ENCODE measurements at regions not wholly inside any gene's neighbourhood (a gene's known extent, or its start where the extent isn't known, plus 50 kb on each side); places are given as distances from the start of the nearest gene placed in this dataset.

DNA sequence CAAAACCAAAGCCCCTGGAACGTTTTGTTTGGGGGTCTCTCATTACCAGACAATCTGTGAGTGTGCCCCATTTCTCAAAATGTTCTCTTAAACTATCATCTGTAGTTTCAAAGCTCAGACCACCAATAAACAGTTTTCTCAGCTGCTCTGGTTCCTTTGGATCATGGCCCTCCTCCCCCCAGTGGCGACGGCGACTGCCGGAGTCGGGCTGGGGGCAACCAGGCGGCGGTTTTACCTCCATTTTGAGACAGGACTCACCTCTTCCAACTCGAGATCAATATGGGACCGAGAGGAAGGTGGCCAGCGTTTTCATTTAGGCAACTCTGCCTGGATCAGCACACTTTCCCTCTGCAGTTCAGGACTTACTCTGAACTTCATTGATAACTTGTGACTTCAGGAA lies 141.5 kb upstream of the ZNF32 start:
- POLR2A ChIA-PET: no interaction called here
- WGBS (ENCODE audit: low lambda C conversion rate): 10% methylated on average over 4 of the region's 11 CpGs

DNA sequence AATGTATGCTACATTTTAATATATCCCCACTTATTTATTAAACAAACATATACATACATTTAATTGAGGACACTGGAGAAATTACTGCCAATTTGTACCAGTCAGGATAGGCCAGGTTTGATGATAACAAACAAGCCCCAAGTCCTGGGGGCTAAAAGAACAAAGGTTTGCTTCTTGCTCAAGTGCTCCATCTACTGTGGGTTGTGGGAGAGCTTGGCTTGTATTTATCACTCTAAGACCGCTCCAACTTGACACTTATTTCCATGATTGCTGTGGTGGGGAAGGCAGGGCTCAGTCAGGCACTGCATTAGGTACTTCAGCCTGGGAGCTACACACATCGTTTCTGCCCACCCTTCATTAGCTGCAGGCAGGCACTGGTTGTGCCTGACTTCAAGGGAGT lies 136.6 kb upstream of the ZNF32 start:
- POLR2A ChIA-PET: no interaction called here
- Histone ChIP-seq H3K27me3 (ENCODE audit: insufficient read depth) (no peaks in the 10 kb centered on the region), H3K79me2 (ENCODE audit: insufficient read depth) (no peaks in the 10 kb centered on the region), H4K20me1 (ENCODE audit: insufficient read depth) (no peaks in the 10 kb centered on the region), H3K9ac (no peak overlapping the region), H3K4me1 (ENCODE audit: control insufficient read depth in 1 of 2, insufficient read depth in 2 of 2, low read depth in 1 of 2, low read length in 1 of 2) (peaks cover 0 to 14% of the 10 kb centered on the region in 2 experiments; a peak in 1 of 4 replicates), H3K27ac (ENCODE audit: low read depth in 2 of 2, low read length in 1 of 2) (no peak overlapping the region), H3K4me2 (no peak overlapping the region), H3F3A (replicated peaks; ENCODE audit: insufficient read depth) (no peaks in the 10 kb centered on the region), H3K36me3 (replicated peaks in 1 of 2; ENCODE audit: control insufficient read depth in 1 of 2, insufficient read depth in 2 of 2, low read length in 1 of 2) (no peaks in the 10 kb centered on the region), H2AFZ (ENCODE audit: low read depth) (no peak overlapping the region), H3K9me2 (no peaks in the 10 kb centered on the region), H3K9me3 (no peaks in the 10 kb centered on the region), H3K4me3 (ENCODE audit: low read depth in 2 of 2, low read length in 1 of 2) (no peak overlapping the region; a peak in 1 of 4 replicates)
- no peak for DNase-seq
- WGBS (ENCODE audit: low lambda C conversion rate): 34% methylated on average over 2 of the region's 2 CpGs
- CTCF ChIA-PET: no interaction called here
- TF ChIP-seq RFX5 (IDR thresholded peaks at IDR 0.05; ENCODE audit: low read length): no peak
- no peak for TF ChIP-seq GATA2 (CRISPR knock-in tag; IDR thresholded peaks at IDR 0.05)
- no peak for TF ChIP-seq CHD2 (IDR thresholded peaks at IDR 0.05; ENCODE audit: low read length, partially characterized antibody)
- TF ChIP-seq, protein P1, sequence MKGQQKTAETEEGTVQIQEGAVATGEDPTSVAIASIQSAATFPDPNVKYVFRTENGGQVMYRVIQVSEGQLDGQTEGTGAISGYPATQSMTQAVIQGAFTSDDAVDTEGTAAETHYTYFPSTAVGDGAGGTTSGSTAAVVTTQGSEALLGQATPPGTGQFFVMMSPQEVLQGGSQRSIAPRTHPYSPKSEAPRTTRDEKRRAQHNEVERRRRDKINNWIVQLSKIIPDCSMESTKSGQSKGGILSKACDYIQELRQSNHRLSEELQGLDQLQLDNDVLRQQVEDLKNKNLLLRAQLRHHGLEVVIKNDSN (IDR thresholded peaks at IDR 0.05; ENCODE audit: borderline replicate concordance, low read depth): no peak
- TF ChIP-seq, protein P2, sequence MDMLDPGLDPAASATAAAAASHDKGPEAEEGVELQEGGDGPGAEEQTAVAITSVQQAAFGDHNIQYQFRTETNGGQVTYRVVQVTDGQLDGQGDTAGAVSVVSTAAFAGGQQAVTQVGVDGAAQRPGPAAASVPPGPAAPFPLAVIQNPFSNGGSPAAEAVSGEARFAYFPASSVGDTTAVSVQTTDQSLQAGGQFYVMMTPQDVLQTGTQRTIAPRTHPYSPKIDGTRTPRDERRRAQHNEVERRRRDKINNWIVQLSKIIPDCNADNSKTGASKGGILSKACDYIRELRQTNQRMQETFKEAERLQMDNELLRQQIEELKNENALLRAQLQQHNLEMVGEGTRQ (IDR thresholded peaks at IDR 0.05; ENCODE audit: borderline replicate concordance, low read depth, low read length): no peak
- no peak for TF ChIP-seq RAD21 (IDR thresholded peaks at IDR 0.05; ENCODE audit: low read length)
- no peak for TF ChIP-seq EZH2phosphoT487 (IDR thresholded peaks at IDR 0.05; ENCODE audit: borderline replicate concordance, low read depth)
- TF ChIP-seq ELF1 (IDR thresholded peaks at IDR 0.05): no peak
- no peak for TF ChIP-seq NFIC (IDR thresholded peaks at IDR 0.05; ENCODE audit: borderline replicate concordance)
- no peak for TF ChIP-seq RXRA (IDR thresholded peaks at IDR 0.05; ENCODE audit: borderline replicate concordance, low read depth)
- no peak for TF ChIP-seq POLR2AphosphoS5 (IDR thresholded peaks at IDR 0.05; ENCODE audit: low read depth, low read length)
- TF ChIP-seq FOSL2 (IDR thresholded peaks at IDR 0.05; ENCODE audit: borderline replicate concordance, low read depth): no peak
- no peak for TF ChIP-seq SIN3A (IDR thresholded peaks at IDR 0.05; ENCODE audit: borderline replicate concordance, low read depth, low read length)

More for the DNA sequence above, 141.5 kb upstream of the ZNF32 start:
- no peak for DNase-seq
- Histone ChIP-seq H2AFZ (ENCODE audit: low read depth) (no peak overlapping the region), H3K4me2 (no peak overlapping the region), H3K27ac (ENCODE audit: low read depth in 2 of 2, low read length in 1 of 2) (no peak overlapping the region), H3K79me2 (ENCODE audit: insufficient read depth) (no peaks in the 10 kb centered on the region), H3K9me3 (no peaks in the 10 kb centered on the region), H3K27me3 (ENCODE audit: insufficient read depth) (no peaks in the 10 kb centered on the region), H3F3A (replicated peaks; ENCODE audit: insufficient read depth) (no peaks in the 10 kb centered on the region), H3K9me2 (no peaks in the 10 kb centered on the region), H3K4me1 (ENCODE audit: control insufficient read depth in 1 of 2, insufficient read depth in 2 of 2, low read depth in 1 of 2, low read length in 1 of 2) (no peaks in the 10 kb centered on the region; a peak in 1 of 4 replicates), H3K9ac (no peak overlapping the region), H4K20me1 (ENCODE audit: insufficient read depth) (no peaks in the 10 kb centered on the region), H3K4me3 (ENCODE audit: low read depth in 2 of 2, low read length in 1 of 2) (no peak overlapping the region), H3K36me3 (replicated peaks in 1 of 2; ENCODE audit: control insufficient read depth in 1 of 2, insufficient read depth in 2 of 2, low read length in 1 of 2) (no peaks in the 10 kb centered on the region)
- no peak for TF ChIP-seq FOXM1 (IDR thresholded peaks at IDR 0.05; ENCODE audit: low read depth)
- no peak for TF ChIP-seq NRF1 (IDR thresholded peaks at IDR 0.05; ENCODE audit: low read depth, low read length)
- TF ChIP-seq, protein P1 (IDR thresholded peaks at IDR 0.05; ENCODE audit: borderline replicate concordance, low read depth): no peak
- CTCF ChIA-PET: no interaction called here
